ENCODE measurements at regions not wholly inside any gene's neighbourhood (a gene's known extent, or its start where the extent isn't known, plus 50 kb on each side); places are given as distances from the start of the nearest gene placed in this dataset.

GRCh38 chr9:129351058-129351641 lies 173.1 kb upstream of the IER5L start:
- Histone ChIP-seq H3K9ac (ENCODE audit: low read length) (no peak overlapping the region), H4K20me1 (ENCODE audit: insufficient read depth, low read length) (no peaks in the 10 kb centered on the region), H3K9me3 (replicated peaks; ENCODE audit: insufficient read depth, low read length) (no peaks in the 10 kb centered on the region), H3F3A (ENCODE audit: insufficient read depth, low read length) (no peaks in the 10 kb centered on the region), H3K9me2 (replicated peaks; ENCODE audit: insufficient read depth, low read length) (no peaks in the 10 kb centered on the region), H3K27ac (ENCODE audit: low read length) (no peak overlapping the region), H3K27me3 (replicated peaks; ENCODE audit: insufficient read depth, low read length) (peaks cover 47% of the 10 kb centered on the region), H3K4me1 (ENCODE audit: low read length) (no peaks in the 10 kb centered on the region), H2AFZ (ENCODE audit: low read length) (no peak overlapping the region), H3K36me3 (replicated peaks; ENCODE audit: insufficient read depth, low read length) (no peaks in the 10 kb centered on the region), H3K79me2 (ENCODE audit: low read length) (no peaks in the 10 kb centered on the region), H3K4me2 (ENCODE audit: low read depth, low read length) (no peak overlapping the region), H3K4me3 (ENCODE audit: low read length) (no peak overlapping the region)
- TF ChIP-seq EZH2 (optimal IDR thresholded peaks at IDR 0.05; ENCODE audit: low read depth, low read length) = no peak
- TF ChIP-seq CTCF (IDR thresholded peaks at IDR 0.05; ENCODE audit: low read length) = no peak
- no peak for TF ChIP-seq EZH2phosphoT487 (IDR thresholded peaks at IDR 0.05; ENCODE audit: low read length)
- no peak for DNase-seq

GRCh38 chr9:129350143-129350935 lies 172.3 kb upstream of the IER5L start:
- Histone ChIP-seq H3K4me1 (ENCODE audit: low read length) (no peaks in the 10 kb centered on the region), H3K27ac (ENCODE audit: low read length) (no peak overlapping the region), H3K9me3 (replicated peaks; ENCODE audit: insufficient read depth, low read length) (no peaks in the 10 kb centered on the region), H3F3A (ENCODE audit: insufficient read depth, low read length) (no peaks in the 10 kb centered on the region), H3K9me2 (replicated peaks; ENCODE audit: insufficient read depth, low read length) (no peaks in the 10 kb centered on the region), H3K27me3 (replicated peaks; ENCODE audit: insufficient read depth, low read length) (peaks cover 47% of the 10 kb centered on the region), H4K20me1 (ENCODE audit: insufficient read depth, low read length) (no peaks in the 10 kb centered on the region), H3K79me2 (ENCODE audit: low read length) (no peaks in the 10 kb centered on the region), H3K36me3 (replicated peaks; ENCODE audit: insufficient read depth, low read length) (no peaks in the 10 kb centered on the region), H3K4me2 (ENCODE audit: low read depth, low read length) (no peak overlapping the region), H3K9ac (ENCODE audit: low read length) (no peak overlapping the region), H2AFZ (ENCODE audit: low read length) (no peak overlapping the region), H3K4me3 (ENCODE audit: low read length) (no peak overlapping the region)
- TF ChIP-seq EZH2 (optimal IDR thresholded peaks at IDR 0.05; ENCODE audit: low read depth, low read length) (no peak), EZH2phosphoT487 (IDR thresholded peaks at IDR 0.05; ENCODE audit: low read length) (no peak), CTCF (IDR thresholded peaks at IDR 0.05; ENCODE audit: low read length) (no peak)
- DNase-seq = no peak

GRCh38 chr9:129349665-129349947 lies 171.5 kb upstream of the IER5L start:
- H3K27ac ChIP-seq (ENCODE audit: low read length) = no peak overlapping the region
- no peak for TF ChIP-seq CTCF (IDR thresholded peaks at IDR 0.05; ENCODE audit: low read length)
- no peaks in the 10 kb centered on the region for H3F3A ChIP-seq (ENCODE audit: insufficient read depth, low read length)
- no peaks in the 10 kb centered on the region for H3K79me2 ChIP-seq (ENCODE audit: low read length)
- no peak overlapping the region for H3K4me3 ChIP-seq (ENCODE audit: low read length)
- no peak for DNase-seq
- no peaks in the 10 kb centered on the region for H3K4me1 ChIP-seq (ENCODE audit: low read length)
- H2AFZ ChIP-seq (ENCODE audit: low read length) = no peak overlapping the region
- H3K9ac ChIP-seq (ENCODE audit: low read length) = no peak overlapping the region
- H3K4me2 ChIP-seq (ENCODE audit: low read depth, low read length) = no peak overlapping the region
- H3K9me3 ChIP-seq (replicated peaks; ENCODE audit: insufficient read depth, low read length) = no peaks in the 10 kb centered on the region
- H4K20me1 ChIP-seq (ENCODE audit: insufficient read depth, low read length) = no peaks in the 10 kb centered on the region
- H3K36me3 ChIP-seq (replicated peaks; ENCODE audit: insufficient read depth, low read length) = no peaks in the 10 kb centered on the region
- H3K27me3 ChIP-seq (replicated peaks; ENCODE audit: insufficient read depth, low read length) = peaks cover 47% of the 10 kb centered on the region
- no peaks in the 10 kb centered on the region for H3K9me2 ChIP-seq (replicated peaks; ENCODE audit: insufficient read depth, low read length)

Data from MM.1S (cell line).